ENCODE measurements at regions not wholly inside any gene's neighbourhood (a gene's known extent, or its start where the extent isn't known, plus 50 kb on each side); places are given as distances from the start of the nearest gene placed in this dataset.

GRCh38 chr13:54301085-54301484 is 1272.5 kb downstream of the OLFM4 start (continued):
- TF ChIP-seq HDAC6 (IDR thresholded peaks at IDR 0.05; ENCODE audit: low read depth, low read length), result no peak
- no peak for TF ChIP-seq CTBP2 (IDR thresholded peaks at IDR 0.05; ENCODE audit: borderline replicate concordance, insufficient read depth, insufficient read length, low read length)
- TF ChIP-seq POU5F1 (IDR thresholded peaks at IDR 0.05; ENCODE audit: low read depth, low read length), result no peak
- no peak for TF ChIP-seq NANOG (IDR thresholded peaks at IDR 0.05; ENCODE audit: insufficient read depth, low read depth, low read length, poor library complexity, severe bottlenecking)
- TF ChIP-seq RAD21 (IDR thresholded peaks at IDR 0.05 in 1 of 2, conservative IDR thresholded peaks at IDR 0.05 in 1 of 2; ENCODE audit: low read depth in 2 of 2, low read length in 2 of 2), result peak; percentile 65 to 74
- TF ChIP-seq PHF8 (conservative IDR thresholded peaks at IDR 0.05; ENCODE audit: low read depth, low read length), result no peak
- TF ChIP-seq ZNF274 (IDR thresholded peaks at IDR 0.05; ENCODE audit: borderline replicate concordance, extremely low read depth, low read length), result no peak
- no peak for TF ChIP-seq POLR2A (IDR thresholded peaks at IDR 0.05; ENCODE audit: control extremely low read depth in 1 of 2, low read depth in 2 of 2, low read length in 2 of 2)
- TF ChIP-seq EZH2 (IDR thresholded peaks at IDR 0.05; ENCODE audit: low read depth, low read length, severe bottlenecking), result no peak
- TF ChIP-seq E2F6 (IDR thresholded peaks at IDR 0.05), result no peak
- no peak for TF ChIP-seq MAFK (IDR thresholded peaks at IDR 0.05; ENCODE audit: low read depth, low read length)
- no peak for TF ChIP-seq ASH2L (IDR thresholded peaks at IDR 0.05; ENCODE audit: low read length)

Data from H1 (cell line).